ENCODE measurements at regions not wholly inside any gene's neighbourhood (a gene's known extent, or its start where the extent isn't known, plus 50 kb on each side); places are given as distances from the start of the nearest gene placed in this dataset.

- TF ChIP-seq, protein P1, sequence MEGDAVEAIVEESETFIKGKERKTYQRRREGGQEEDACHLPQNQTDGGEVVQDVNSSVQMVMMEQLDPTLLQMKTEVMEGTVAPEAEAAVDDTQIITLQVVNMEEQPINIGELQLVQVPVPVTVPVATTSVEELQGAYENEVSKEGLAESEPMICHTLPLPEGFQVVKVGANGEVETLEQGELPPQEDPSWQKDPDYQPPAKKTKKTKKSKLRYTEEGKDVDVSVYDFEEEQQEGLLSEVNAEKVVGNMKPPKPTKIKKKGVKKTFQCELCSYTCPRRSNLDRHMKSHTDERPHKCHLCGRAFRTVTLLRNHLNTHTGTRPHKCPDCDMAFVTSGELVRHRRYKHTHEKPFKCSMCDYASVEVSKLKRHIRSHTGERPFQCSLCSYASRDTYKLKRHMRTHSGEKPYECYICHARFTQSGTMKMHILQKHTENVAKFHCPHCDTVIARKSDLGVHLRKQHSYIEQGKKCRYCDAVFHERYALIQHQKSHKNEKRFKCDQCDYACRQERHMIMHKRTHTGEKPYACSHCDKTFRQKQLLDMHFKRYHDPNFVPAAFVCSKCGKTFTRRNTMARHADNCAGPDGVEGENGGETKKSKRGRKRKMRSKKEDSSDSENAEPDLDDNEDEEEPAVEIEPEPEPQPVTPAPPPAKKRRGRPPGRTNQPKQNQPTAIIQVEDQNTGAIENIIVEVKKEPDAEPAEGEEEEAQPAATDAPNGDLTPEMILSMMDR (IDR thresholded peaks at IDR 0.05; ENCODE audit: low read length): no peak
- TF ChIP-seq EZH2 (IDR thresholded peaks at IDR 0.05; ENCODE audit: borderline replicate concordance, low read length): no peak
Measured at GRCh38 chr1:188154761-188155160, 1326.0 kb downstream of the PLA2G4A start.
